Heart right ventricle (tissue), 16 donors: ENCODE measurements at regions not wholly inside any gene's neighbourhood (a gene's known extent, or its start where the extent isn't known, plus 50 kb on each side); places are given as distances from the start of the nearest gene placed in this dataset.
"Not testable (repeated sequence)": the region's sequence is repeated elsewhere in the genome, so short reads cannot be mapped to it uniquely, and the experiment has no call there.

Experiments used
- ATAC-seq, 8 donors: fragments of 200-7000 bp; cut with Tn5 transposase; one replicate each; pipeline ENCODE4 v1.9.1; 2020; ENCODE audit warnings: mild to moderate bottlenecking in 8 of 8, moderate library complexity in 8 of 8, moderate number of reproducible peaks in 1 of 8
- DNase-seq, 2 donors: peaks; one replicate each; pipeline ENCODE4 v3.0.0-alpha.2; 2020
- H3K27ac ChIP-seq, 10 donors: fragments of 200-600 bp; sonication (generic) in 2 of 10; one replicate each; pipeline versions ENCODE4 v1.5.0 to v1.8.0; 2020 to 2022; ENCODE audit warnings: mild to moderate bottlenecking in 3 of 10
- H3K27me3 ChIP-seq, 7 donors: fragments of 200-600 bp; one replicate each; pipeline ENCODE4 v1.8.0; 2021 to 2022; ENCODE audit warnings: mild to moderate bottlenecking in 2 of 7
- H3K36me3 ChIP-seq, 9 donors: fragments of 200-600 bp; sonication (generic) in 1 of 9; one replicate each; pipeline versions ENCODE4 v1.5.0 to v1.8.0; 2020 to 2022; ENCODE audit warnings: mild to moderate bottlenecking in 2 of 9
- H3K4me1 ChIP-seq, 9 donors: fragments of 200-600 bp; sonication (generic) in 1 of 9; one replicate each; pipeline versions ENCODE4 v1.5.0 to v1.8.0; 2020 to 2022; ENCODE audit warnings: mild to moderate bottlenecking in 4 of 9
- H3K4me3 ChIP-seq, 10 donors: fragments of 200-600 bp; sonication (generic) in 2 of 10; one replicate each; pipeline versions ENCODE4 v1.5.0 to v1.8.0; 2020 to 2022; ENCODE audit warnings: mild to moderate bottlenecking in 7 of 10, moderate library complexity in 2 of 10
- H3K9me3 ChIP-seq, 11 donors: fragments of 200-600 bp in 10 of 11; sonication (generic) in 2 of 11; one replicate each; pipeline versions ENCODE4 v1.5.0 to v1.8.0; 2013 to 2022; ENCODE audit warnings: mild to moderate bottlenecking in 2 of 11, control low read depth in 1 of 11, moderate library complexity in 1 of 11
- CTCF ChIP-seq, 9 donors: fragments of 200-600 bp; sonication (generic) in 2 of 9; IDR thresholded peaks; one replicate each; pipeline versions ENCODE4 v1.5.0 to v1.8.0; 2021 to 2022; ENCODE audit warnings: antibody characterized with exemption in 9 of 9, mild to moderate bottlenecking in 5 of 9, moderate library complexity in 1 of 9
- WGBS, 2 donors: extraction: QIAGEN DNeasy Blood & Tissue Kit; methylation state at CpG; one replicate each; pipeline ENCODE4 v1.1.7; 2013; ENCODE audit warnings: inconsistent platforms in 1 of 2; 5-methylcytosine and 5-hydroxymethylcytosine counted together
- intact Hi-C, 10 donors: fragments of 100-400 bp; cut with DNase I; formaldehyde crosslinking; loops; one replicate each; pipeline versions ENCODE4 v1.11.1 to v1.14.2; 2022
- donor health status: Arrhythmogenic right ventricular cardiomyopathy.
- donor health status: ischemic (EF 13 %, LVEDD 7.1; RV severe dilation, severe dysfunction).
- donor health status: healthy with polysubstance abuse.
- donor health status: DM: no; HTN: yes; CAD: no.
- donor health status: DM: no; HTN: no; CAD: no.
- donor health status: ischemic (EF 25% LVEDD 6.9; RV normal size, moderate dysfunction).
- donor health status: ischemic (EF 25% LVEDD 5.7; RV mildly dilated, moderate dysfunction).
- donor health status: healthy.
- donor health status: DM: yes; HTN: yes; CAD: no.
- donor health status: Ischemic cardiomyopathy.
- donor health status: ischemic (EF 35%, LVEDD 5.7; RV mildly dilated, moderate dysfunction).
- donor health status: nonischemic (EF 11% LVEDD 7.7; RV severe dilation, severe dysfunction).
- donor health status: DM: yes; HTN: yes; CAD: no.
- donor health status: PGD.
- donor health status: ischemic (EF 29% LVEDD 5.4; RV normal size, mild dysfunction).
- donor health status: nonischemic (EF 23%, LVEDD 6.1; RV moderate dilation, normal function).

GRCh38 chr16:47872225-47872624, 283.6 kb downstream of the ABCC12 start:
- TF ChIP-seq CTCF (IDR thresholded peaks at IDR 0.05) = no peak
- intact Hi-C loops = no loop called here
- DNase-seq = no peak
- no peak for ATAC-seq
- Histone ChIP-seq H3K4me1 (no peaks in the 10 kb centered on the region), H3K4me3 (no peak overlapping the region), H3K27me3 (peaks cover 0 to under 1% (median 0%) of the 10 kb centered on the region in 7 donors), H3K9me3 (peaks cover 0 to 16% (median 0%) of the 10 kb centered on the region in 11 donors), H3K36me3 (no peaks in the 10 kb centered on the region), H3K27ac (no peak overlapping the region)
- WGBS, 2 donors = 83 to 86% methylated on average over 3 of the region's 3 CpGs

- H3K4me3 ChIP-seq = no peak overlapping the region
- H3K36me3 ChIP-seq = no peaks in the 10 kb centered on the region
- H3K4me1 ChIP-seq = peaks cover 0 to 18% (median 0%) of the 10 kb centered on the region in 9 donors
- TF ChIP-seq CTCF (IDR thresholded peaks at IDR 0.05) = no peak
- ATAC-seq (no peak), DNase-seq (no peak)
- H3K27me3 ChIP-seq = peaks cover 0 to 4% (median 0%) of the 10 kb centered on the region in 7 donors
- no peak overlapping the region for H3K27ac ChIP-seq
- intact Hi-C loops = no loop called here
- H3K9me3 ChIP-seq = peaks cover 0 to 16% (median 0%) of the 10 kb centered on the region in 11 donors
- 47 to 60% methylated on average over 4 of the region's 4 CpGs for WGBS, 2 donors
Measured at GRCh38 chr16:47866423-47866822, 289.4 kb downstream of the ABCC12 start.

GRCh38 chr16:47865337-47865855, 290.4 kb downstream of the ABCC12 start:
- Histone ChIP-seq H3K4me3 (no peak overlapping the region), H3K27ac (no peak overlapping the region), H3K4me1 (peaks cover 0 to 18% (median 0%) of the 10 kb centered on the region in 9 donors), H3K9me3 (peaks cover 0 to 16% (median 0%) of the 10 kb centered on the region in 11 donors), H3K27me3 (peaks cover 0 to 4% (median 0%) of the 10 kb centered on the region in 7 donors), H3K36me3 (no peaks in the 10 kb centered on the region)
- intact Hi-C loops = no loop called here
- 72 to 73% methylated on average over 3 of the region's 3 CpGs for WGBS, 2 donors
- no peak for DNase-seq
- no peak for TF ChIP-seq CTCF (IDR thresholded peaks at IDR 0.05)
- no peak for ATAC-seq

GRCh38 chr16:47864262-47864661, 291.5 kb downstream of the ABCC12 start:
- 42 to 49% methylated on average over 6 of the region's 6 CpGs for WGBS, 2 donors
- ATAC-seq, intact Hi-C loops: not testable (repeated sequence)

GRCh38 chr16:47861999-47862398, 293.8 kb downstream of the ABCC12 start:
- H3K9me3 ChIP-seq = no peaks in the 10 kb centered on the region
- intact Hi-C loops = no loop called here
- peaks cover 0 to 7% (median 0%) of the 10 kb centered on the region in 7 donors for H3K27me3 ChIP-seq
- ATAC-seq (no peak), DNase-seq (no peak)
- WGBS, 2 donors = 74 to 81% methylated on average over 8 of the region's 8 CpGs
- no peak overlapping the region for H3K4me3 ChIP-seq
- H3K36me3 ChIP-seq = no peaks in the 10 kb centered on the region
- H3K4me1 ChIP-seq = peaks cover 0 to 18% (median 0%) of the 10 kb centered on the region in 9 donors
- H3K27ac ChIP-seq = no peak overlapping the region
- TF ChIP-seq CTCF (IDR thresholded peaks at IDR 0.05) = no peak

More at GRCh38 chr16:47864262-47864661, 291.5 kb downstream of the ABCC12 start:
- peaks cover 0 to 18% (median 0%) of the 10 kb centered on the region in 9 donors for H3K4me1 ChIP-seq
- not testable (repeated sequence) for DNase-seq, H3K27me3 ChIP-seq, H3K36me3 ChIP-seq, H3K4me3 ChIP-seq, H3K27ac ChIP-seq
- H3K9me3 ChIP-seq = peaks cover 0 to 16% (median 0%) of the 10 kb centered on the region in 11 donors
